Duodenal mucosa (tissue), 2 donors: ENCODE measurements at regions not wholly inside any gene's neighbourhood (a gene's known extent, or its start where the extent isn't known, plus 50 kb on each side); places are given as distances from the start of the nearest gene placed in this dataset.

Source experiments
- H3K27ac ChIP-seq: one replicate; pipeline ENCODE4 v1.7.0; 2013; ENCODE audit warnings: low read depth, low read length
- H3K27me3 ChIP-seq, 2 donors: one replicate each; pipeline ENCODE4 v1.7.0; 2013; ENCODE audit warnings: low read length in 2 of 2, control low read depth in 1 of 2; ENCODE audit not compliant: insufficient read depth in 2 of 2, control insufficient read depth in 1 of 2
- H3K36me3 ChIP-seq, 2 donors: one replicate each; pipeline ENCODE4 v1.7.0; 2013; ENCODE audit warnings: low read length in 2 of 2, control low read depth in 1 of 2; ENCODE audit not compliant: insufficient read depth in 2 of 2, control insufficient read depth in 1 of 2
- H3K4me1 ChIP-seq, 2 donors: one replicate each; pipeline ENCODE4 v1.7.0; 2013; ENCODE audit warnings: low read length in 2 of 2, control low read depth in 1 of 2; ENCODE audit not compliant: insufficient read depth in 2 of 2, control insufficient read depth in 1 of 2
- H3K4me3 ChIP-seq, 2 donors: one replicate each; pipeline ENCODE4 v1.7.0; 2013; ENCODE audit warnings: low read length in 2 of 2, low read depth in 1 of 2
- H3K9ac ChIP-seq, 2 donors: one replicate each; pipeline ENCODE4 v1.7.0; 2013; ENCODE audit warnings: low read length in 2 of 2, low read depth in 1 of 2
- H3K9me3 ChIP-seq, 2 donors: one replicate each; pipeline ENCODE4 v1.7.0; 2013; ENCODE audit warnings: low read length in 2 of 2, control low read depth in 1 of 2; ENCODE audit not compliant: control insufficient read depth in 1 of 2

- Histone ChIP-seq H3K27me3 (no peaks in the 10 kb centered on the region), H3K4me3 (no peak overlapping the region), H3K9ac (no peak overlapping the region), H3K9me3 (no peaks in the 10 kb centered on the region), H3K36me3 (no peaks in the 10 kb centered on the region), H3K27ac (no peak overlapping the region), H3K4me1 (no peaks in the 10 kb centered on the region)
These were observed 766.4 kb upstream of the WWC1 start for GRCh38 chr5:167525004-167525403.

GRCh38 chr5:167528651-167529050 is 762.8 kb upstream of the WWC1 start:
- H3K4me3 ChIP-seq = no peak overlapping the region
- no peak overlapping the region for H3K27ac ChIP-seq
- H3K4me1 ChIP-seq = no peaks in the 10 kb centered on the region
- no peaks in the 10 kb centered on the region for H3K27me3 ChIP-seq
- no peaks in the 10 kb centered on the region for H3K9me3 ChIP-seq
- H3K36me3 ChIP-seq = no peaks in the 10 kb centered on the region
- no peak overlapping the region for H3K9ac ChIP-seq

GRCh38 chr5:167530548-167530947 is 760.9 kb upstream of the WWC1 start:
- H3K36me3 ChIP-seq = no peaks in the 10 kb centered on the region
- no peak overlapping the region for H3K27ac ChIP-seq
- no peaks in the 10 kb centered on the region for H3K4me1 ChIP-seq
- H3K9me3 ChIP-seq = no peaks in the 10 kb centered on the region
- H3K27me3 ChIP-seq = no peaks in the 10 kb centered on the region
- H3K4me3 ChIP-seq = no peak overlapping the region
- H3K9ac ChIP-seq = no peak overlapping the region

- no peaks in the 10 kb centered on the region for H3K4me1 ChIP-seq
- H3K27ac ChIP-seq = no peak overlapping the region
- no peaks in the 10 kb centered on the region for H3K36me3 ChIP-seq
- no peak overlapping the region for H3K4me3 ChIP-seq
- H3K27me3 ChIP-seq = no peaks in the 10 kb centered on the region
- H3K9ac ChIP-seq = no peak overlapping the region
- no peaks in the 10 kb centered on the region for H3K9me3 ChIP-seq
These were observed 757.3 kb upstream of the WWC1 start for GRCh38 chr5:167533814-167534795.

- Histone ChIP-seq H3K36me3 (no peaks in the 10 kb centered on the region), H3K9ac (no peak overlapping the region), H3K27ac (no peak overlapping the region), H3K9me3 (no peaks in the 10 kb centered on the region), H3K27me3 (no peaks in the 10 kb centered on the region), H3K4me3 (no peak overlapping the region), H3K4me1 (no peaks in the 10 kb centered on the region)
These were observed 751.7 kb upstream of the WWC1 start for GRCh38 chr5:167539747-167540146.

- Histone ChIP-seq H3K9me3 (no peaks in the 10 kb centered on the region), H3K4me1 (no peaks in the 10 kb centered on the region), H3K36me3 (no peaks in the 10 kb centered on the region), H3K27me3 (no peaks in the 10 kb centered on the region), H3K27ac (no peak overlapping the region), H3K4me3 (no peak overlapping the region), H3K9ac (no peak overlapping the region)
These were observed 745.2 kb upstream of the WWC1 start for GRCh38 chr5:167546270-167546669.

GRCh38 chr5:167552356-167552755 is 739.1 kb upstream of the WWC1 start:
- no peak overlapping the region for H3K27ac ChIP-seq
- H3K9ac ChIP-seq = no peak overlapping the region
- no peak overlapping the region for H3K4me3 ChIP-seq
- H3K9me3 ChIP-seq = peaks cover 0 to 1% of the 10 kb centered on the region in 2 donors
- H3K4me1 ChIP-seq = no peaks in the 10 kb centered on the region
- H3K36me3 ChIP-seq = no peaks in the 10 kb centered on the region
- no peaks in the 10 kb centered on the region for H3K27me3 ChIP-seq

GRCh38 chr5:167553511-167553910 is 737.9 kb upstream of the WWC1 start:
- H3K36me3 ChIP-seq = no peaks in the 10 kb centered on the region
- H3K4me1 ChIP-seq = no peaks in the 10 kb centered on the region
- no peak overlapping the region for H3K4me3 ChIP-seq
- H3K27me3 ChIP-seq = no peaks in the 10 kb centered on the region
- no peak overlapping the region for H3K9ac ChIP-seq
- no peak overlapping the region for H3K27ac ChIP-seq
- H3K9me3 ChIP-seq = peaks cover 0 to 1% of the 10 kb centered on the region in 2 donors

- H3K9ac ChIP-seq = no peak overlapping the region
- H3K9me3 ChIP-seq = peaks cover 0 to 1% of the 10 kb centered on the region in 2 donors
- H3K27me3 ChIP-seq = no peaks in the 10 kb centered on the region
- H3K36me3 ChIP-seq = no peaks in the 10 kb centered on the region
- no peaks in the 10 kb centered on the region for H3K4me1 ChIP-seq
- no peak overlapping the region for H3K4me3 ChIP-seq
- H3K27ac ChIP-seq = no peak overlapping the region
These were observed 736.7 kb upstream of the WWC1 start for GRCh38 chr5:167554564-167555290.

- no peaks in the 10 kb centered on the region for H3K27me3 ChIP-seq
- H3K9me3 ChIP-seq = peaks cover 0 to 1% of the 10 kb centered on the region in 2 donors
These were observed 735.8 kb upstream of the WWC1 start for GRCh38 chr5:167555565-167556166.

More at GRCh38 chr5:167555565-167556166, 735.8 kb upstream of the WWC1 start:
- no peaks in the 10 kb centered on the region for H3K4me1 ChIP-seq
- H3K36me3 ChIP-seq = no peaks in the 10 kb centered on the region
- H3K4me3 ChIP-seq = no peak overlapping the region
- H3K27ac ChIP-seq = no peak overlapping the region
- H3K9ac ChIP-seq = no peak overlapping the region
